ENCODE measurements at regions not wholly inside any gene's neighbourhood (a gene's known extent, or its start where the extent isn't known, plus 50 kb on each side); places are given as distances from the start of the nearest gene placed in this dataset.

- Histone ChIP-seq H3K4me2 (ENCODE audit: low read length) (no peak overlapping the region), H2AFZ (ENCODE audit: low read length) (no peak overlapping the region), H3K4me1 (ENCODE audit: insufficient read depth, low read length, severe bottlenecking) (peaks cover 7% of the 10 kb centered on the region), H3K9me2 (ENCODE audit: low read depth, low read length) (no peaks in the 10 kb centered on the region), H3K27ac (ENCODE audit: low read depth, low read length, poor library complexity, severe bottlenecking) (no peak overlapping the region), H3K4me3 (ENCODE audit: low read depth, low read length, poor library complexity, severe bottlenecking) (no peak overlapping the region), H3K36me3 (ENCODE audit: insufficient read depth, low read length) (no peaks in the 10 kb centered on the region), H3K9me3 (ENCODE audit: low read length) (no peaks in the 10 kb centered on the region), H3K79me2 (ENCODE audit: insufficient read depth, low read length) (no peaks in the 10 kb centered on the region), H3K27me3 (ENCODE audit: insufficient read depth, low read length) (no peaks in the 10 kb centered on the region), H3K9ac (ENCODE audit: low read length) (no peak overlapping the region), H3F3A (ENCODE audit: insufficient read depth, low read length) (no peaks in the 10 kb centered on the region), H4K20me1 (ENCODE audit: insufficient read depth, low read length) (no peaks in the 10 kb centered on the region)
- no peak for TF ChIP-seq EZH2 (IDR thresholded peaks at IDR 0.05; ENCODE audit: borderline replicate concordance, low read length)
- no peak for TF ChIP-seq CTCF (IDR thresholded peaks at IDR 0.05; ENCODE audit: low read length)
Observed at GRCh38 chr13:48151363-48152161, 56.7 kb upstream of the MED4 start.

DNA sequence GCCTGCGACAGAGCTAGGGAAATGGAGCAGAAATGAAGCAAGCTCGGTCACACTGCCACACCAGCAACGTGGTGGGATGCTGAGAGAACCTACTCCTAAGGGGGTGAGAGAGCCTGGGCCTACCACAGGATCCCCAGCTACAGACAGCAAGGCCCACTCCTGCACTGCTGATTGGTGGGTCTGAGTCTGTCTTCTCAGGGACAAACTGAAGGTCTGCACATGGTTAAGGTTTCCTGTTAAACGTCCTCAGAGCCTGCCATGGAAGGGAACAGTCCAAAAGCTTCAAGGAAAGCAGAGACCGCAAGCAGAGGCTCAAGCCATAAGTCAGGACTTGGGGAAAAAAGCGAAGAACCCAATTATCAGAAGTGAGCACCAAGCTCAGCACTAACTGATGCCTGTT lies 53.5 kb upstream of the MED4 start:
- Histone ChIP-seq H3F3A (ENCODE audit: insufficient read depth, low read length) (no peaks in the 10 kb centered on the region), H3K9me2 (ENCODE audit: low read depth, low read length) (no peaks in the 10 kb centered on the region), H3K36me3 (ENCODE audit: insufficient read depth, low read length) (no peaks in the 10 kb centered on the region), H3K9ac (ENCODE audit: low read length) (no peak overlapping the region), H3K4me2 (ENCODE audit: low read length) (no peak overlapping the region), H3K4me1 (ENCODE audit: insufficient read depth, low read length, severe bottlenecking) (peaks cover 3% of the 10 kb centered on the region), H3K79me2 (ENCODE audit: insufficient read depth, low read length) (no peaks in the 10 kb centered on the region), H3K27ac (ENCODE audit: low read depth, low read length, poor library complexity, severe bottlenecking) (no peak overlapping the region), H4K20me1 (ENCODE audit: insufficient read depth, low read length) (no peaks in the 10 kb centered on the region), H3K4me3 (ENCODE audit: low read depth, low read length, poor library complexity, severe bottlenecking) (no peak overlapping the region), H3K27me3 (ENCODE audit: insufficient read depth, low read length) (no peaks in the 10 kb centered on the region), H3K9me3 (ENCODE audit: low read length) (no peaks in the 10 kb centered on the region), H2AFZ (ENCODE audit: low read length) (no peak overlapping the region)
- TF ChIP-seq EZH2 (IDR thresholded peaks at IDR 0.05; ENCODE audit: borderline replicate concordance, low read length) = no peak
- TF ChIP-seq CTCF (IDR thresholded peaks at IDR 0.05; ENCODE audit: low read length) = no peak

DNA sequence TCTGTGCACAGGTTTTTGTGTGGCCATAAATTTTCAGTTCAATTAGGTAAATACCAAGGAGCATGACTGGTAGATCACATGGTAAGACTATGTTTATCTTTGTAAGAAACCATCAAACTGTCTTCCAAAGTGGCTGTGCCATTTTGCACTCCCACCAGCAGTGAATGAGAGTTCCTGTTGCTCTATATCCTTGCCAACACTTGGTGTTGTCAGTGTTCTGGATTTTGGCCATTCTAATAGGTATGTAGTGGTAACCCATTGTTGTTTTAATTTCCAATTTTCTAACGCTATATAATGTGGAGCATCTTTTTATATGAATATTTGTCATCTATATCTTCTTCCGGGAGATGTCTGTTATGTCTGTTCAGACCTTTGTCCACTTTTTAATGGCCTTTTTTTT lies 51.7 kb upstream of the MED4 start:
- Histone ChIP-seq H3K4me3 (ENCODE audit: low read depth, low read length, poor library complexity, severe bottlenecking) (no peak overlapping the region), H3K4me1 (ENCODE audit: insufficient read depth, low read length, severe bottlenecking) (peaks cover 3% of the 10 kb centered on the region), H3K9me3 (ENCODE audit: low read length) (no peaks in the 10 kb centered on the region), H4K20me1 (ENCODE audit: insufficient read depth, low read length) (no peaks in the 10 kb centered on the region), H3K9me2 (ENCODE audit: low read depth, low read length) (no peaks in the 10 kb centered on the region), H3K9ac (ENCODE audit: low read length) (no peak overlapping the region), H3K4me2 (ENCODE audit: low read length) (no peak overlapping the region), H3K27me3 (ENCODE audit: insufficient read depth, low read length) (no peaks in the 10 kb centered on the region), H3F3A (ENCODE audit: insufficient read depth, low read length) (no peaks in the 10 kb centered on the region), H3K79me2 (ENCODE audit: insufficient read depth, low read length) (no peaks in the 10 kb centered on the region), H3K27ac (ENCODE audit: low read depth, low read length, poor library complexity, severe bottlenecking) (no peak overlapping the region), H3K36me3 (ENCODE audit: insufficient read depth, low read length) (no peaks in the 10 kb centered on the region), H2AFZ (ENCODE audit: low read length) (no peak overlapping the region)
- TF ChIP-seq CTCF (IDR thresholded peaks at IDR 0.05; ENCODE audit: low read length) = no peak
- no peak for TF ChIP-seq EZH2 (IDR thresholded peaks at IDR 0.05; ENCODE audit: borderline replicate concordance, low read length)
